Epidermal melanocyte (primary cell): ENCODE measurements at regions not wholly inside any gene's neighbourhood (a gene's known extent, or its start where the extent isn't known, plus 50 kb on each side); places are given as distances from the start of the nearest gene placed in this dataset.

Source experiments
- DNase-seq: peaks from one replicate; pipeline ENCODE4 v3.0.0; 2011; ENCODE audit warnings: low spot score; ENCODE audit not compliant: insufficient read length

DNA sequence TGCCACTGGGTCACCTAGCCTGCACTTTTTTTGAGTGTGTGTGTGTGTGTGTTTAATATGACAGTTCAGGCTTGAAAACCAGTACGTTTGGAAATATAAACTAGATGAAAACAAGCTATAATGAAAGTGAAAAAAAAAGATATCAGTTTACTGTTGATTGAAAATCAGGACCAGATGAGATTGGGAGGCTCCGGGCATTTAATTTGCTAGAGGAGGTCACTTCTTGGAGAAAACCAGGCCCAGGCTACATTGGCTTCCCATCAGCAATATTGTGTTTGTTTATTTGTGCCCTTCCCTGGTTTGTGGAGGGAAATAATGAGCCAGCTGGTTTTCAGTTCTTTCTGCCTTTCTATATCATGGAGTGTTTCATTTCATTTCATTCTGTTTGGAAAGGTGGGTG is 246.6 kb upstream of the JAG1 start:
- DNase-seq: no peak

DNA sequence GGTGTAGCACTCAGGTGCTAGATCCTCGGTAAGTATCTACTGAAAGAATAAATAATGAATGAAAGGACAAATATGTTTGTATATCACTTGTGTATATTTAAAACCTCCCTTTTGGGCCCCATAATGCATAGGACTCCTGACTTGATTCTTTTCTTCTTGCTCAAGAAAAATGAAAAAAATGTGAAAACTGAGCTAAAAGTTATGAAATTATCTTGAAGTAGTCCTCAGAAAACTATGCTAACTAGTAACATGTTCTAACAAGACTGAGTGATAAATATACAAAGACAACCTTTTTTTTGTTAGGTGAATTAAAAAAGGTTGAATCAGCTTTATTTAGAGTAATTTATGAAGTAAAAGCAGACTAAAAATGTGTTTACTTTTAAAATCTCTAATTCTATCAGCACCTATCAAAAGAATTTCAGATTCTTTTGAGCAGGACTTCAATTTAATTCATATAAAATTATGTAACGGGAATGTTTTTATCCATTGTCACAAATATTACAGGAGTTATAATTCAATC is 247.8 kb upstream of the JAG1 start:
- DNase-seq: no peak

DNA sequence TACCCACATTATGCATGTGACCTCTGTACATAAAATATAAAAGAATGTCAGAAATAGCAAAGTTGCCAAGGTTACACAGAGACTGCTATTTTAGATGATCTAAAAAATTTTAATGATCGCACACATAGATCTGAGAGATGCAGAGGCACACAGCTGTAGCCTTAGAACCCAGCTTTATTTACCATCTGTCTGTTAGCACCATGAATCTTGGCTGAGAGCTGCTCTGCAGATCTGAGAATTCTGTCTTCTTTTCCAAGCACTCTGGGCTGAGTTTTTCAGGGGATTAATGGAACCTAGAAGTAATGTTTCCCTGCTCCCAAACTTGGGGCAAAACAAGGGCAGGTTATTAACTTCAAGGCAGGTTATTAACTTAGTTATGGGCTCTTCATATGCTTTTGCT is 248.7 kb upstream of the JAG1 start:
- DNase-seq: no peak

DNA sequence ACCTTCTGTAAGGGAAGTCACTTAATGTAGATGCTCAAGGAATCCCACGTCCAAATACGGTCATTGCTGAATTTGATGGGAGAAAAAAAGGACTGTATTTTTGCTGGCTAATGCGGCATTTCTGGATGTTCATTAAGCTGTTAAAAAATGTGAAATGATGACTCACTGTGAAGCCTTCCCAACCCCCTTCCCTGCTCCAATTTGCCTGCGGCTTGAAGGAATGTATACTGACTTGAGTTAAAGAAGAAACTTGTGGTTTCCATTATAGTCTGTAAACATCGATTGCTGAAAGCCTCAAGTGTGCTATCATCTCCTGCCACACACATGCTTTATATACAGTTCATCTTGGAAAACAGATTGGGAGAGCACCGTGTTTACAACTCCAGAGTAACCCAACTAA is 249.1 kb upstream of the JAG1 start:
- peak; percentile 56 for DNase-seq

DNA sequence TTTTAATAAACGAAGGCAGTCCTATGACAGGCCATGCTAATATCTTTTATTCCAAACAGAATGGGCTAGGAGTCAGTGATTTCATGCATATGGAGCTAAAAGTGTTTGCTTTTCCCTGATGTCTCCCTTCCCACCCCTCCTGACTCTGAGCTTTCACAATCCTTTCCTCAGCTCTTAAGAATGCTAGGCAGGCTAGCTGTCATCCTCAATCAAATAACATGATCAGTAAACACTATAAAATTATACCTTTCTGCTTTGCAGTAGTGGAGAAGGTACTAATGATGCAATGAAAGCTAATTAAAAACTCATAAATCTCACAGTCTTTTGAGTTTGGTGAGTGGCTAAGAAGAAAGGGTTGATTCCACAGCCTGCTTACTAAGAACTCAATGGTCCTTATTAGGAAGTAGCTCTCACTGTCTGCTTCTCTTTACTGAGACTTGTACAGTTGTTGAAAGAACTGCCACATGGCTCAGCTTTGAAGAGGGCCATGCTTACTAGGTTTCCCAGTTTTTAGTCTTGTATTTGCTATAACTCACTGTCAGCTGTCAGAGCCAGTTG is 250.9 kb upstream of the JAG1 start:
- DNase-seq: peak; percentile 30

DNA sequence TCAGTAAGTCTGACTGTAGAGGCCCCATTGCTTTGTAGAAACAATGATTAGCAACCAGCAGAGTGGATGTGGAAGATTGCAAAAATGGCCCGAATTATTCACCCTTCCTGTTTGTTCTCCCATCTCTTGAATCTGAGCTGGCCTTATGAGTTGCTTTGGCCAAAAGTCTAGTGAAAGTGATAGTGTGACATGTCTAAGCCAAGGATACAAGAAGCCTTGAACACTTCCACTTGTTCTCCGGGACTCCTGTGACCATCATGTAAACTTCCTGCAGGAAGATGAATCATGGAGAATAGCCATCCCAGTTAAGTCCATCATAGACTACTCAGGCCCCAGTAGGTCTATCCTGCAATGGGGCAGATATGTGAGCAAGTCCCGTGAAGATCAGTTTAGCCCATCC is 252.0 kb upstream of the JAG1 start:
- no peak for DNase-seq

DNA sequence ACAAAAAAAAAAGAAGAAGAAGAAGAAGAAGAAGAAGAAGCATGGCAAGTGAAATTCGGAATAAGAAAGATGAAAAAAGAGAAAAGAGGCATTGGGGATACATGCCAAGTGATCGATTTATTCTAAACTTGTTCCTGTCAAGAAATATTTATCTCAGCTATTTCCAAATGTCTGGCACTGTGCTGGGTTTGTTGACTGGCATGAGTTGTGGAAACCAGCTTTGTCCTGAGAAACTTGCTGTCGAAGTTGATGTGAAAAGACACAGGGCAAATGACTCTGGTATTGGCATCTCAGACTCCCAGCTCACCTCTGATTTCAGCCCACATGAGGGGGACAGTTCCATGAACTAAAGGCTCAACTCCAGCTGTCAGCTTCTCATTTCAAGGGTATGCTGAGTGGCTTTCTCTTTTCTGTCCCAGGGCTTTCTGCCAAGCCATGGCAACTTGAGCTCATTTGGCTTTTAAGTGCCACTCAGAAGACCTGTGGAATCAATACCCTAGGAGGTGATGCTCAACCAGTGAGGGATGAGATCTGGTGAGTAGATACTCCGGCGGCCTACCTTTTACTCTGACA is 253.3 kb upstream of the JAG1 start:
- no peak for DNase-seq

DNA sequence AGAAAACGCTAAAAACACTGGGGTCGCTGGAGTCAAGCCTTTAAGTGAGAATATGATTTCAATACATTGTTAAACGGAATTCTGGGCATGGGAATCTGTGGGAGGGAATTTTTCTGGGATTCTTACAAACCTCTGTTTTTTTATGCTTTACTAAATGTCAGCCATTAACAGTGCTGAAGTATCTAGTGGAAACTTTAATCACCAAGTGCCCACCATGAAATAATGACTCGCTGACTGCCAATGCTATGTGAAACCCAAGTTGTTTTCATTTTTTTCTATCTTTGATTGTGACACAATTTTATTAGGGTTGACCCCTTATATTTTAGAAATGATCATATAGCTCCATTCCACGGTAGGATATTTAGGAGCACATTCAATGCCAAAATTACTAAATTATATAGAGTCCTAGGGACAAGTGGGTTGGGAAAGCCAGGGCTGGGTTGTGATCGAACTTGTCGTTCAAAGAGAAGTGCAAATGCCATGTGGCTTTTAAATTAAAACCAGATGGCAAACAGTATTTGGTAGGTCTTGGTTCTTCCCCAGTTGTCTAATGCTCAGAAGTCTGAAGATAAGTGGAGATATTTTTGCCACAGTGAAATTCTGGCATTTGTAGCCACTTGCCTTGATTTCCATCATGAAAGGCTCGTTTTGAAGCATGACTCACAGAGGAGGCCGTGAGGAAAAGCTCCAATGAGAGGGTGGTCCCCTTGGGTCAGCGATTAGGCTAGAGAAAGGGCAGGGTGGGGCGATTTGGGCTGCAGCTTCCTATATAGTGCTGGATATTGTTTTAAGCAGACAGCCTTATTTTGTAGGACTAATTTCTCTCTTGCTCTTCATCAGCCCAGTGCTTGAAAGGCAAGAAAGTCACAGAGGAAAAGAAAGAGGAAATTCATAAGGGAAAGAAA is 254.4 kb upstream of the JAG1 start:
- DNase-seq: no peak

DNA sequence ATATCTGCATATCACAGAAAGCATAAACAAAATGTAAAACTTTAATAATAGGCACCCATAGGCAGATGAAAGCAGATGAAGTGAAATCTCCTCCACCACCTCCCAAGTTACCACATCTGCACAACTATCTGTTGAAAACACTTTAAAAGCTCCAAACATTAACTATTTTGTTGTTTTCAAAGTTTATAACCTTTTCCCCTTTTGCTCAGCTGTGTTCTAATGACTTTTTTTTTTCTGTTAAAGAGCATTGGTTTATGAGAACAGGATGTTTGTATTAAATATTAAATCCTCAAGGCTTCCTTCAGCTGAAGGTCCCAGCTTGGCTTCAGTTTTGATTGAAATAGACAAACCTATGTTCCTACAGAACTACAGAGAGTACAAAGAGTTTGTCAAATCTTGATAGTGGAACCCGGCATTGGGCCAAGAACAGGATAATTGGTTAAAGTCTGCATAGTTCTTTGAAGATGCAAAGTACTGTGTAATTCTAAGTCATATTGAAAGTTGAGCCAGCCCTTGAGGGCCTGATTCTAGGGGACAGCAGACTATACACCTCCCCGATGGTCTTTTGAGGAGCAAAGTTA is 255.1 kb upstream of the JAG1 start:
- DNase-seq: no peak

DNA sequence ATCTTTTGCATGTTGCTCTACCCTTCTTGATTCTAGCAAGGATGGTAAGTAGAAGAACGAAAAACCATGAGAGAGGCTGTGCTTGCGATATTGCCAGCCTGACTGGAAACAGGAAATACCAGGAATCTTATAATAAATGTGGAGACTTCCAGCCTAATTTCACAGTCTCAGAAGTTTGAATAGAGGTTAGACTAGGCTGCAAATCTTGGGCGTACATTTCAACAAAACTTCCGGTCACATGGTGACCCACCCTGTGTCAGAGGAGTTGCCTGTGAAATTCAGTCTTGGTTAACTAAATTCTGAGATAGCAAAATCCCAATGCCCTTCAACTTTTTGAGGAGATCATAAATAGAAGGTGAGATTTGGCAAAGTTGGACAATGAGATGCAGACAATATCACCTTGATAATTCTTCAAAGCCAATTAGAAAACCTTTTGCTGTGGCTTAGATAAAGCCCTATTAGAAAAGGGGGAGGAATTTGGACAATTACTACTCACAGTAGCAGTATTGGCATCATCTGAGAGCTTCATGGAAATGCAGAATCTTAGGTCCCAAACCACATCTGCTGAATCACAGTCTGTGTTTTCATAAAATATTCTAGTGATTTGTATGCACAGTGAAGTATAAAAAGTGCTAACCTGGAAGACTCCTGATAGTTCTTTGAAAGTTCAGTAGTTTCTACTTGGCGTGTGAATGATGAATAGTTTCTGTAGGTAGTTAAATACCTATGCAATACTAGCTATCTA is 262.0 kb upstream of the JAG1 start:
- DNase-seq: no peak

DNA sequence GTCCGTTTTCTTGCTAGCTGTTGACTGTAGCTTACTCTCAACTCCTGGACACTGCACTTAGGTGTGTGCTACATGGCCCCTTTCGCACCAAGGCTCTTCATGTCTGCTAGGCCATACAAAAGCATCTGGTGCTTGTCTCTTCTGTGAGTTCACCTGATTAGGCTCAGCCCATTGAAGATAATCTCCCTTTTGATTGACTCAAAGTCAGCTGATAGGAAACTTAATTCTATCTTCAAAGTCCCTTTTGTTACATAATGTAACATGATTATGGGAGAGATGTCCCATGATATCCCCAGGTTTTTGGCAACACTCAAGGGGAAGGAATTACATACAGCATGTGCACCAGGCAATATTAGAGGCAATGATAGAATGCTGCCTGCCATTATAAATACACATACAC is 263.0 kb upstream of the JAG1 start:
- no peak for DNase-seq

DNA sequence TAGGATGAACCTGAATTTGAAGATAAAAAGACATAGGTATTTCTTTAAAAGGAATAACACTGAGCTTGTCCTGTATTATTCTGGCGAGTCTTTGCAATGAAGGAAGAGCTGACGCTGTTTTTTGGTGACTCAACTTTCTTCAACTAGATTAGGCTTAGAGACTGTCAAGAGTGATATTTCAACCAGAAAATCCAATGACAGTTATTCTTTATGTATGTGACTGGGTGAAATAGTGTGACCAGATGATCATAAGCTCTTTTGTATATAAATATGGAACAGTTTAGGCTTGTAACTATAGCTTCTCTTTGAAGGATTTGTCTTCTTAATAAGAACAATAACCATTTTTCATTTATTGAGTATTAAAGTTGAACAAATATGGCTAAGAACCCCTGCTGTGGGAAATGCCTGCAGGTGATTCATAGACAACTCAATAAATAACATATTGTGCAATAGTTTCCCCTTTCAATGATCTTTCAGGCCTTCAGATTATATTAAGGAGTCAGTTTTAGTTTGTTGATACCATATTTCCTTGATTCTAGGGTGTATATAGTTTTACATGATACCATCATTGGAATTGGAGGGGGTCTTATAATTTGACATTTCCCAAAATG is 265.6 kb upstream of the JAG1 start:
- no peak for DNase-seq

DNA sequence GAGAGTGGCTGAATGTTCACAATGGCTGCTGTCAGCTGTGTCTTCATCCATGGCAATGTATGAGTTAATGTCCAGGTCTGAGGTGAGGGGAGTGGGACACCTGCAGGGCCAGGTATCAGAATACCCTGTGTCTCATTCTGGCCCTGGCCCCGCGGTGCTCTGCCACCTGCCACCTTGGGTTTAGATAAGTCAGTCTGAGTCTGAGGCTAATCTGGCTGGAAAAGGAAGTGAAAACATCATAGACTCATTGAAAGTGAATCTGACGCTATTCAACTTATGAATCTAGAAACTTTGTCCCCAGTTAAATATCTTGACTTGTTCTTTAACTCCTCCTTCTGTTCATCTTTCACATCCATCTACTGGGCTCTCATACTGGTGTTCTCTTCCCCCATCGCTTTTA is 267.1 kb upstream of the JAG1 start:
- no peak for DNase-seq

DNA sequence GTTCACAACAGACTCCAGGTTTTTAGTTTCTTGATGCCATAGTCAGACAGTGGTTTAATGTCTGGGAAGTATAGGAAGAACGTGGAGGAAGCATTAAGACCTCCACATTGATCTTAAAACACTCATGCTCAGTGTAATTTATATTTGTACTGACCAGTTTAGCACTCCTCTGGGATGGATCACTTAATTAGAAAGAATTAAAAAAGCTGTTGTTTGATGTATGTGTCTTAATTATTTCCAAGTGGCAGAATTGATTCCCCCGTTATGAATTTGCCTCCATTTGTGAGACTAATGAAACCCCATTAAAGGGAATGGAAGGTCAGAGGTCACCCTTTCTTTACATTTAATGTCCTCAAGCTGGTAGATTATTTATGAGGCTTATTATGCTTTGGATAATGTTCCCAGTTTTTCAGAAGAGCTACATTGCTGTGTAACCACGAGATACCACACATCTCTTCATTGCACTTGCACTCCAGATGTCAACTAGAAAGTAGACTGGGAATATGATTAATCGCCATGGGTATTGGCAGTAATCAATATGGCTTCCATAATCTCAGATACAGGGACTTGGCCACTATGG is 270.0 kb upstream of the JAG1 start:
- no peak for DNase-seq

DNA sequence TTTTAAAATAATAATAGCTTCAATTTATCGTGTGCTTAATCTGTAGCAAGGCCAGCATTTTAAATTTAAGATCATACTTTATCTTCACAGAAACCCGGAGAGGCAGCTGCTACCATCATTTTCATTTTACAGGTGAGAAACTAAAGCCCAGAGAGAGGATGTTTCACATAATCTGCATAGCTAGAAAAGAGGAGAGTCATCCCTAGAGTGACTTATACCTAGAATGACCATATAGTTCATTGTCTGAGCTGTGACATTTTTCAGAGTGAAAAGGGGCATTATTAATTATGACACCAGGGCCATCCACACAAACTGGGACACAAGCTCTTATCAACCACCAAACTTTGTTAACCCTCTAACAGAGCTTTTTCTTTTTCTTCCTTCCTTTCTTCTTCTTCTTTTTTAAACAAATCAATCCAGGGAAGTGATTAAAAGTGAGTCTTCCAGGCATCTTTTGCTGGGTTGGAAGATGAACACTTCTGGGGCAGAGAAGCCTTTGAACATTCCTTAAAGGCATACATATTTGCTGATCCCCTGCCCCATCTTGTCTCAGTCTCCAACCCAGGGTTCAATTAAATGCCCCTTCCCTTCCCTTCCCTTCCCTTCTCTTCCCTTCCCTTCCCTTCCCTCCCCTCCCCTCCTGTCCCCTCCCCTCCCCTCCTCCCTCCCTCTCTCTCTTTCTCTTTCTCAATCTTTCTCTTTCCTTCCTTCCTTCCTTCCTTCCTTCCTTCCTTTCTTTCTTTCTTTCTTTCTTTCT is 272.5 kb upstream of the JAG1 start:
- DNase-seq: no peak

DNA sequence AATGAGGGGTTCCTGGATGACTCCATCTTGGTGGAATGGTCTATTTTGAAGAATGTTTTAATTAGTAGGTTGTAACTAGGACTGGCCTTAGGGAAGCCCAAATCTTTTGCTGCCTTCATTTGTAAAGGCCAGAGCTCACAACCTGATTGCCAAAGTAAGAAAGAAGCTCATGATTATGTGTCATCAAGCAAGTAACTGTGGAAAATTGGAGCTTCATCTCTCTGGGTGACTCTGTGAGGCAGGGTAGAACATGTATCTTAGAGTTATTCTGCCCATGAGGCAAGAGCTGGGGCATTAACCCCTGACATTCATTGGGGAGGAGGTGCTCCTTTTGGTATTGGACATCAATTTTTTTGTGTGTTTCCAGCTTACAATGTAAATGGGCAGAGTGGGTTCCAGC is 273.9 kb upstream of the JAG1 start:
- DNase-seq: no peak

DNA sequence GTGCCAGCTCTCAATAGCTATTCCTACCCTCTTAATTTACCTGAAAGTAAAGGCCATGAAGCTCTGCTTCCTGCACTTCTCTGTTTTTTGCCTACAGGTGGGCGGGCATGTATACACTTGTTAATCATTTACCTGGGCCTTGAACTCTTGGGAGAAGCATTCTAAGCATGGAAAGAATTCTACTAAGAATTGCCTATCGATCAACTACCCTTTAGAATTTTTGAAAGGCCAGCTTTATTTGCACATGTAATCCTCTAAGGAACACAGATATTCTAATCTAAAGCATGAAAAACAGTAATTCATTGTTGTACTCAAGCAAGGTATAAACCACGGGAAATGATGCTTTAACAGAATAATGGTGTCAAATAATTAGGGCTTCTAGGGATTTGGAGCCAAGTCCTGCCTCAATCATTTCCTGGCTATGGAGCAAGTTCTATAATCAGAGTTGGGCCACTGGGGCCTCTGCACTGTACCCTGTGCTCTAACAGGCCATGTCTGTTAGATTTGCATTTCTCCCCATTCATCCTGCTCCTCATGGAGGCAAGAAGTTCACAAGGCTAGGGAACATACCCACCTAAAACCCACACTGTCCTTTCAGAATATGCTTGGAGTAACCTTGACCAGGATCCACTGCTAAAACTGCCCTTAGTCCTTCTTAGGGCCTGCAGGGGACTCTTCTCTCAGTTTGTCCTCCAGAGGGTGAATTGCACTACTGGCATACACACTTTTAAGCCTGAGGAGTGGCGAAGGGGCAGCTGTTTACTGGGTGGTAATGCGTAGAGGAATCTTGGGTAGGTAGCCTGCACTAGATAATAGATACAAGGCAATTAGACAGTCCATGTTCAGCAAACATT is 276.4 kb upstream of the JAG1 start:
- no peak for DNase-seq

DNA sequence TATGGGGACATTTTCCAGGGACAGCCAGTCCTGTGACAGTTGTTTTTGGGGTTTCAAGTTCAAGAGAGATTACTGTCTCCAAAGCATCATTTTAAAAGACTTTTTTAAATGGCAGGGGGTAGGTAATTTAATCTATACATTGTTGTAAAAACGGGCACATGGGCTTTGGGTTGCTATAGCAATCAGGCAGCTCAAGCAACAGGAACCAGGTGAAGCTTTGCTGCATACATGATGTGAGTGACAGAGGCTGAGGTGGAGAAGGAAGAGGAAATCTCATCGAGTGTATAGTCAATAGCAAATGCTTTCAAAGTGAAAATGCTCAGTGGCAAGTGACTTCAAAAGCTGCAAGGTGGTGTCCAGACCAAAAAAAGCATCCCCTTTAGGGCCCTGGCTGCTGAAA is 277.4 kb upstream of the JAG1 start:
- DNase-seq: no peak

DNA sequence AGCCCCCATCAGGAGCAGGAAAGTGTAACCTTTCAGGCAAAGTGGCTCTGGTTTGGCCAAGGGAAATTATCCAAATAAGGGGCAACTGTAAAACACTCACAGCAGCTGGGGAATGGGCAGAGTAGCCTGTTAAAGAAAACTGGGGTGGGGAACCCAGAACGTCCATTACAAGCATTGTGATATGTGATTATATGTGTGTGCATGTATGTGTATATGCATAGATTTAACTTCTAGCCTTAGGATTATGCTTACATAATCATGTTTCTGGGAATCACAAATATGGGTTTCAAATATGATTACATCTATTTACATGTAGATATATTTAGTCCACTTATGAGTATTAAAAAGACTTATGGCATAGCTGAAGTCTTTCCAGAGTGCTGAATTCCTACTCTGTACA is 278.1 kb upstream of the JAG1 start:
- DNase-seq: no peak
